Hepatocyte (in vitro differentiated cells): ENCODE measurements at regions not wholly inside any gene's neighbourhood (a gene's known extent, or its start where the extent isn't known, plus 50 kb on each side); places are given as distances from the start of the nearest gene placed in this dataset.

Experiments
- DNase-seq: peaks from one replicate; pipeline ENCODE4 v3.0.0-alpha.2; 2016; ENCODE audit warnings: low spot score
- H2AFZ ChIP-seq: fragments of 200-600 bp; sonication (generic); 2 replicates; pipeline ENCODE4 v1.6.0; 2016; ENCODE audit warnings: antibody characterized with exemption, mild to moderate bottlenecking
- H3K27ac ChIP-seq: fragments of 200-600 bp; sonication (generic); 2 replicates; pipeline ENCODE4 v1.5.1; 2016; ENCODE audit warnings: mild to moderate bottlenecking
- H3K27me3 ChIP-seq: fragments of 200-600 bp; sonication (generic); 2 replicates; pipeline ENCODE4 v1.6.1; 2016
- H3K36me3 ChIP-seq: fragments of 200-600 bp; sonication (generic); replicated peaks from 2 replicates; pipeline ENCODE4 v1.5.1; 2016; ENCODE audit warnings: low read depth; ENCODE audit not compliant: insufficient read depth
- H3K4me1 ChIP-seq: fragments of 200-600 bp; sonication (generic); 2 replicates; pipeline ENCODE4 v1.5.1; 2016; ENCODE audit warnings: mild to moderate bottlenecking, moderate library complexity; ENCODE audit not compliant: insufficient read depth
- H3K4me2 ChIP-seq: fragments of 200-600 bp; sonication (generic); 2 replicates; pipeline ENCODE4 v1.6.0; 2016
- H3K4me3 ChIP-seq: fragments of 200-600 bp; sonication (generic); 2 replicates; pipeline ENCODE4 v1.5.1; 2016; ENCODE audit warnings: mild to moderate bottlenecking
- H3K79me2 ChIP-seq: fragments of 200-600 bp; sonication (generic); 2 replicates; pipeline ENCODE4 v1.6.0; 2017; ENCODE audit warnings: mild to moderate bottlenecking
- H3K9me2 ChIP-seq: fragments of 200-600 bp; sonication (generic); replicated peaks from 2 replicates; pipeline ENCODE4 v1.6.0; 2017; ENCODE audit warnings: mild to moderate bottlenecking; ENCODE audit not compliant: insufficient read depth
- H3K9me3 ChIP-seq: fragments of 200-600 bp; sonication (generic); 2 replicates; pipeline ENCODE4 v1.5.1; 2016; ENCODE audit warnings: low read depth, mild to moderate bottlenecking
- H4K20me1 ChIP-seq: fragments of 200-600 bp; sonication (generic); 2 replicates; pipeline ENCODE4 v1.6.0; 2016; ENCODE audit warnings: mild to moderate bottlenecking; ENCODE audit not compliant: insufficient read depth, poor library complexity, severe bottlenecking
- CTCF ChIP-seq: fragments of 200-600 bp; sonication (generic); IDR thresholded peaks from 2 replicates; pipeline ENCODE4 v1.5.1; 2016; ENCODE audit warnings: antibody characterized with exemption, mild to moderate bottlenecking; ENCODE audit not compliant: poor library complexity
- EZH2 ChIP-seq: fragments of 200-600 bp; sonication (generic); IDR thresholded peaks from 2 replicates; pipeline ENCODE4 v1.6.1; 2016; ENCODE audit warnings: antibody characterized with exemption, mild to moderate bottlenecking, borderline replicate concordance
- EZH2phosphoT487 ChIP-seq: fragments of 200-600 bp; sonication (generic); IDR thresholded peaks from one replicate; pipeline ENCODE4 v1.6.1; 2018; ENCODE audit warnings: antibody characterized with exemption, mild to moderate bottlenecking, low read depth, moderate library complexity; ENCODE audit not compliant: unreplicated experiment, severe bottlenecking
- WGBS: methylation state at CpG from one replicate; pipeline ENCODE4 v1.1.6; 2016; ENCODE audit warnings: low lambda C conversion rate; ENCODE audit errors: missing lambda C conversion rate; 5-methylcytosine and 5-hydroxymethylcytosine counted together

- Histone ChIP-seq H3K4me2 (no peak overlapping the region), H3K27ac (no peak overlapping the region), H4K20me1 (no peaks in the 10 kb centered on the region), H3K9me2 (no peaks in the 10 kb centered on the region), H3K4me3 (no peak overlapping the region), H3K79me2 (no peaks in the 10 kb centered on the region), H3K9me3 (no peaks in the 10 kb centered on the region), H2AFZ (no peak overlapping the region), H3K36me3 (no peaks in the 10 kb centered on the region), H3K27me3 (no peaks in the 10 kb centered on the region), H3K4me1 (no peaks in the 10 kb centered on the region)
- no peak for DNase-seq
- TF ChIP-seq CTCF (no peak), EZH2 (no peak), EZH2phosphoT487 (no peak)
- WGBS, result 90% methylated on average over 2 of the region's 2 CpGs
These were observed 199.3 kb downstream of the RNF144A start for GRCh38 chr2:7116511-7116910.

DNA sequence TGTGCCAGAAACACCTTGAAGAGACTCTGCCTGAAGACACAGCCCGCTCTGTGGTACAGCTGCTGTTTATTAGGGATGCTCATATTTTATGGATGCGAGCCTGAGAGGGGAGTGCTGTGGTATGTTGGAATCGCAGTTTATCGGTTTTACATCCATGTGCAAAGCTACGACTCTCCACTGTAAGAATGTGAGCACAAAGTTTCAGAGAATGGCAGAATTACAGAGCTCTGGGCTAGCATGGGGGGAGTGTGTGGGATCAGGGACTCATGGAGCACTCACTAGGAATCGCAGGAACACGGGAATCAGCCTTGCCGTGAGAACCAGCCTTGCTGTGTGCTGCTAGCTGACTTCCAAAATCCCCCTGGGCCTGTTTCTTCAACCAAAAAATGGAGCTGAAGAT, 199.9 kb downstream of the RNF144A start:
- Histone ChIP-seq H2AFZ (no peak overlapping the region), H3K27ac (no peak overlapping the region), H3K4me2 (no peak overlapping the region), H3K27me3 (no peaks in the 10 kb centered on the region), H3K36me3 (no peaks in the 10 kb centered on the region), H3K9me3 (no peaks in the 10 kb centered on the region), H3K79me2 (no peaks in the 10 kb centered on the region), H3K9me2 (no peaks in the 10 kb centered on the region), H4K20me1 (no peaks in the 10 kb centered on the region), H3K4me3 (no peak overlapping the region), H3K4me1 (no peaks in the 10 kb centered on the region)
- TF ChIP-seq EZH2phosphoT487, result no peak
- no peak for TF ChIP-seq EZH2
- no peak for TF ChIP-seq CTCF
- 81% methylated on average over 8 of the region's 8 CpGs for WGBS
- no peak for DNase-seq

GRCh38 chr2:7118606-7119131, 201.5 kb downstream of the RNF144A start:
- H3K27ac ChIP-seq, result no peak overlapping the region
- TF ChIP-seq EZH2 (no peak), CTCF (no peak), EZH2phosphoT487 (no peak)
- 83% methylated on average over 5 of the region's 5 CpGs for WGBS
- H3K27me3 ChIP-seq, result no peaks in the 10 kb centered on the region
- H3K36me3 ChIP-seq, result no peaks in the 10 kb centered on the region
- no peaks in the 10 kb centered on the region for H3K9me2 ChIP-seq
- no peak overlapping the region for H3K4me2 ChIP-seq
- H4K20me1 ChIP-seq, result no peaks in the 10 kb centered on the region
- no peaks in the 10 kb centered on the region for H3K9me3 ChIP-seq
- no peak overlapping the region for H2AFZ ChIP-seq
- no peak for DNase-seq
- H3K4me1 ChIP-seq, result no peaks in the 10 kb centered on the region
- no peak overlapping the region for H3K4me3 ChIP-seq
- no peaks in the 10 kb centered on the region for H3K79me2 ChIP-seq
